Activated CD8-positive, alpha-beta memory T cell treated with anti-CD3 and anti-CD28 coated beads for 1 hour (primary cell): ENCODE measurements at regions not wholly inside any gene's neighbourhood (a gene's known extent, or its start where the extent isn't known, plus 50 kb on each side); places are given as distances from the start of the nearest gene placed in this dataset.

Experiments
- DNase-seq, 2 donors: peaks; one replicate each; pipeline ENCODE4 v3.0.0-alpha.2; 2020; ENCODE audit warnings: low read depth in 1 of 2; ENCODE audit errors: extremely low read depth in 1 of 2

DNA sequence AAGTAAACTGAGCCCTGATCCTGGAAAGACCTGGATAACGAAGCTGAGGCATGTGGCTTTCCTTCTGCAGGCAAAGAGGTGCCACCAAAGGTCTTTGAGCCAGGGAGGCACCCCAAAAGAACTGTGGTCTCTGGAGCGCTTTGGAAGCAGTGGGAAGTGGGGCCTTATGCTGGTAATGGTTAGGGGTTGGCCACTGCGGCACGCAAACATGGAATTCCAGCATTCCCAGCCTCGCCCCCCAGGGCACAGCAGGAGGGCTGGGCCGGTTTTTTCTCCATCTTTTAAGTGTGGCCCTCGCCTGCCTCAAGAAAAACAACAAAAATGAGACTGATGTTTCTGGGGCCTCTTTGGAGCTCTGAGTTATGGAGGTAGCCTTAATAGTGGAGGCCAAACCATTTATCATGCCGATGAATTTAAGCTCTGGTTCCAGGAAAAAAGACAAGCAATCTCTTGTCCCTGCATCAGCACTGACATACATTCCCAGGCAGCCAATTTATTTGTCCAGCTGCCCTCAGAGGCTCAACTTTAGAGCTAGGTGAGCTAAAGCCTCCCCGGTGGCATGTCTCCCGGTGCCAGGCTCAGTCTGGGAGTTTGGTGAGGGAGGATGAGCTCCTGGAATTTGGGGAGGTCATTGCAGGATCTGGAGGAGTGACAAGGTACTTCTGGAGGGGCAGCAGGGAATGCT lies 109.0 kb downstream of the TLE3 start:
- DNase-seq: no peak

DNA sequence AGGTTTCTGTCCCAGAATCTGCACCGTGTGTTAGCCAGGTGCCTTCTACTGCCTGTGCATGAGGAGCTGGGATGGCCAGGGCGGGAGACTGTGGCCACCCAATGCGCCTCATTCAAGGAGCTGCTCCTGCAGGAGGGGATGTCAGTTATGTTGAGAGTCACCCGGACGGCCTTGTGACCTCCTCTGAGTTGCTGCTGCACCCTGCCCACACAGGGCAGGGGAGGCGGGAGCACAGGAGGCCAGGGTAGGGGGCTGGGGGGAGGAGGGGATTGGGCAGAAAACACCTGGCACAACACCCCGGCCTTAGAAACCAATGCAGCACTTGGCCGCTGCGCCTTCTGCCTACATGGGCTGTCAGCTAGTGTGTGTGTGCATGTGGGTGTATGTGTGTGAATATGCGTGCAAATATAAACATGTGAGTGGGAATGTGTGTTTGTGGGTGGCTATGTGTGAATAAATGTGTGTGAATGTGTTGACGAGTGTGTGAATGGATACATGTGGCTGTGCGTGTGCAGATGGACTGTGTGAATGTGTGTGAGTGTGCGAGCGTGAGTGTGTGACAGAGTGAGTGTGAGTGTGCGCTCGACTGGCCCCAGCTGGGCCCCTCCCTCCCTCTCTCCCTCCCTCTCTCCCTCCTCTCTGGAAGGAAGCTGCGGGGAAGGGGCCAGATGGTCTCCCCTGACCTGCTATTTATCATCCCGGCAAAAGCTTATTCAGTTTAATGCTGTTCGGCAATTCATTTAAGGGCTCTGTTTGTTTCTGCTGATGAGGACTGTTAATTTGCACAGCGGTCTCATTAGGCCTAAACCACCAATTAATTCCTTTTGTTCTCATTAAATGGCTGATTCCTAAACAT lies 106.9 kb downstream of the TLE3 start:
- DNase-seq: no peak

DNA sequence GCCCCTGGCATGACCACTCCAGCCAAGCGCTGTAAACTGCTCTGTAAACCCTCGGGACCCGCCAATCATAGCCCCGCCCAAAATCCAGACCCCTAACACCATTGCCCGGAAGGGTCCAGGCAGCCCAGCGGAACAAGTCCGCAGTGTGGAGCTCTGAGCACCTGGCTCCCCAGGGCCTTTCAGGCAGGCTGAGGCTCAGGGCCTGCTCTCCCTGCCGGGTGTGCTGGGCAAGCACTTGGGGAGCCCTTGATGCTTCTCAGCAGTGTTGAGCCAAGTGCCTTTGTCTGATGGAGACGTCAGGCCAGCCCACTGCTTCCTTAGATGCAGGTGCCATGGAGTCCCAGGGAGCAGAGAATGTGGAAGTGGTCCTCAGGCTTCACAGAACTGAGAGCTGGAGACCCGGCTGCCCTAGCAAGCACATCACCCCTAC lies 106.2 kb downstream of the TLE3 start:
- DNase-seq: no peak

DNA sequence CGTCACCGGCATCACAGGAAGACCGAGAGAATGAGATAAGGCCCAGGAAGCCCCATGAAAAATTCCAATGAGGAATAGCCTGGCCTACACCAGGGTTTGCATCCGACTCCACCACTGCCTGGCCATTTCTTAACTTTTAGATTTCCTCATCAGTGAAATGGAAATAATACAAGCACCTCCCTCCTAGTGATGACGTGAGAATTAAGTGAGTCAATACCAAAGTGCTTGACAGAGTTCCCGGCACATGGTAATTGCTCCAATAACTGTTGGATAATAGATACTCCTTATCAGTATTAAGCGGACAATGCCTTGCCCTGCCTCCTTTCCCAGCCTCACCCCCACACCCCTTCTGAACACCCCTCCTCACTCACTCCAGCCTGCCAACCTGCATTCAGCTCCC lies 105.4 kb downstream of the TLE3 start:
- DNase-seq: no peak

DNA sequence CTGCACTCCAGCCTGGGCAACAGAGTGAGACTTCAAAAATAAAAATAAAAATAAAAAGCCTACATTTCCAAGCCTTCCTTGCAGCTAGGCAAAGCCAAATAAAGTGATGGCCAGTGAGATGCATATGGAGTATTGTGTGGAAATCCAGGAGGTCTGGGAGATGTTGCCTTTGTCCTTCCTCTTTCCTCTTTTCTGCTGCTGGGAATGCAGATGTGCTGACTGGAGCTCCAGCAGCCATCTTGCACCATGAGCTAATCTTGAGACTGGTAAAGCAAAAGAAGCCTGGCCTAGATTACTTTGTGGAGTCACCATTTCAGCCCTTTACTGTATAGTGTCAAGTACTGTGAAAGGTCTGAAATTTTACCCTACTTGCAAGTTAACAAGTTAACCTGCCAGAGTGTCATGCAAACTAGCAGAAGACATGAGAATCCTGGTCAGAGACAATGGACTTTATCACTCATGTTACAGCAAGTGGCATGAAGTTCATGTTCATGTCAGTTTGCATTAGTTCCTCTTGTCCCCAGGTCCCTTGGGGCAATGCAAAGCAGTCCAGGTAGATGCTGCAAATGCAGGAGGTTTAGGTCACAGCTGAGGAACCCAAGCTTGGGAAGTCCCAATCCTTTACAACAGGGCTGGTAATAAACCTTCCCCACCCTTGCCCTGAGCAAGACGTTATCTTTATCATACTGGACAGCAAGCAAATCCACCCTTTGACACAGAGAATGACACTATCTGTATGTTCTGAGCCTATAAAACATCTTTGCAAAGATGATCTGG lies 103.1 kb downstream of the TLE3 start:
- DNase-seq: no peak

DNA sequence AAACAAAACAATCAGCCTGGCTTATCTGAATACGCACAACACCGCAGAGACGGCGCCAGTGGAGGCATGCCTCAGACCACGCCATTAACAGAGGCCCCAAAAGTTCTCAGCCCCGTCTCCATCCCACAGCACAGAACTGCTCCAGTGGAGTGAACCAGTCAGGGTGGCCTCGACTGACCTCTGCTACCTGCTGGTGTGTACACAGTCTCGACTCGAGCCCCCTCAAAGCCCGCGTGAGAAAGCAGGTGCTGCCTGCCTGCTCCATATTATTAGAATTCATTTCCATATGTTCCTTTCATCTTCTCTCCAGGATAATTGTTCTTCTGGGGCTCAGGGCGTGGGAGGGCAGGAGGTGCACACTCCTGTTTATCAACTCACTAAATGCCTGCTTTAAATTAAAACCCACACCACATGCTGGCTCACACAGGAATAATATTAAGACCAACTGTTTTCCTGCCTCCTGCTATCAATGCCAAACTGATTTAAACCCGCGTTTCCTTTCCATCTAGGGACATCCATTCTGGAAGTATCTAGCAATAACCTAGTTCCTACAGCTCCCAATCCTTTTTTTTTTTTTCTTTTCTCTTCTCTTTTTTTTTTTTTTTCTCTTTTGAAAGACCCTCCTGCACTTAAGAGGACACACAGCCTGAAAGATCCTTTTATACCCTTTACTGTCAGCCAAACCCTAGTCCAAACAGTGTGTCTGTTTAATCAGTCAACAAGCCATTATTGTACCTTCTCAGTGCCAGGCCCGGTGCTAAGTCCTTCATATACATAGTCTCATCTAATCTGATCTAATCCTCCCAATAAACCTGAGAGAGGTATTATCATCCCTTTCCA lies 101.2 kb downstream of the TLE3 start:
- no peak for DNase-seq

DNA sequence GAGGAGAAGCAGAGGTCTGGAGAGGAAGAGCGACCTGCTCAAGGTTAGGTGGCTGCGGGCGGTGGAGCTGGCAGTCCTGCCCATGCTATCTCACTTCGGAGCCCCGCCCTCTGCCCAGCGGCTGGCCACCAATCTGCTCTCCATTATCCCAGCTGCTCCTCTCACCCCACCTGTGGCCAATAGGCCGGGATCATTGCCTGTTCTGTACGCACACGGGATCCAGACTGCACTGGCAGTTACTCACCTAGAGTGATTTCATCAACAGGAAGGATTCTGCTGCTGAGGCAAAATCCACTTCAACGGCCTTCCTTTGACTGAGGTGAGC lies 100.6 kb downstream of the TLE3 start:
- DNase-seq: no peak
